GM19351 (cell line): ENCODE measurements at regions not wholly inside any gene's neighbourhood (a gene's known extent, or its start where the extent isn't known, plus 50 kb on each side); places are given as distances from the start of the nearest gene placed in this dataset.

Source experiments
- ATAC-seq: cut with Tn5 transposase; IDR thresholded peaks from one replicate; pipeline ENCODE4 v1.9.1; 2021; ENCODE audit warnings: mild to moderate bottlenecking, moderate library complexity; ENCODE audit not compliant: unreplicated experiment

DNA sequence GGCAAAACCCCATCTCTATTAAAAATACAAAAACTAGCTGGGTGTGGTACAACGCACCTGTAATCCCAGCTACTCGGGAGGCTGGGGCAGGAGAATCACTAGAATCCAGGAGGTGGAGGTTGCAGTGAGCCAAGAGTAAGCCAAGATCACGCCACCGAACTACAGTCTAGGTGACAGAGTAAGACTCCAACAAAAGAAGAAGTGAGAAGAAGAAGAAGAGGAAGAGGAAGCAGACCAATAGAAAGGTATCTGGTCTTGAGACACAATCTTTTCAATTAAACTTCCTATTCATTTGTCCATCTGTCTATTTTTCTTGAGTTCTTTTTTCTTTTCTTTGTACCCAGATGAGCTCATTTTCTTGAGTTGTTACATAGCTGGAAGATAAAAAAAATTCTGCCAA lies 55.7 kb upstream of the ACADM start:
- ATAC-seq = no peak

DNA sequence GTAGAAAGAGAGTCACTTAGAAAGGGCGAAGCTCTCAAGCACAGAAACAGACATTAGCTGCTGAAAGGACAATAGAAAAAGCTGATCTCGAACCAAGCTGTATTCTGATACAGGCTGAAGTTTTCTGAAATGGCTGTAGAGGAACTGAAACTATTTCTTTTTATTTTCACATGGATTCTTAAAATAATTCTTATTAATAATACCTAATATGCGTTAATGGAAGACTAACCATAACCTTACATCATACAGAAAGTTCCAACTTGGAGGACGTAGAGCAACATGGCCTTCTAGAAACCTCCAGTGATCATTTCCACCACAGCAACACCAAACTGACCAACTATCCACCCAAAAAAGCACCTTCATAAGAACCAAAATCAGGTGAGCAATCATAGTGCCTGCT lies 52.8 kb upstream of the ACADM start:
- ATAC-seq = peak; percentile 38

DNA sequence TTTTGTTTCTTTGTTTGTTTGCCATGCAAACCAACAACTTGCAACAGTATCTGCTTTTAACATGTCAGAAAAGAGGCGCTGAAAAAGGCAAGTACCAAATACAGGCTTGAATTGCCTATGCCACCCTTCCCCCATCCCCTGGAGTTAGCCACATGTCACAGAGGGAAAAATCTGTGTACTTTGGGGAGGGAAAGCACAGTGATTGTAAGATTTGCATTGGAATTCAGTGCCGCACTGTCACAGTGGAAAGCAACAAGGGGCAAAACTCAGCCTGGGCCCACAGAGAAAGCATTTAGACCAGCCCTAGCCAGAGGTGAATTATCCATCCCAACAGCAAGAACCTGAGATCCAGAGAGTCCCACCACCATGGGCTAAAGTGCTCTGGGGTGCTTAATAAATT lies 52.4 kb upstream of the ACADM start:
- no peak for ATAC-seq

DNA sequence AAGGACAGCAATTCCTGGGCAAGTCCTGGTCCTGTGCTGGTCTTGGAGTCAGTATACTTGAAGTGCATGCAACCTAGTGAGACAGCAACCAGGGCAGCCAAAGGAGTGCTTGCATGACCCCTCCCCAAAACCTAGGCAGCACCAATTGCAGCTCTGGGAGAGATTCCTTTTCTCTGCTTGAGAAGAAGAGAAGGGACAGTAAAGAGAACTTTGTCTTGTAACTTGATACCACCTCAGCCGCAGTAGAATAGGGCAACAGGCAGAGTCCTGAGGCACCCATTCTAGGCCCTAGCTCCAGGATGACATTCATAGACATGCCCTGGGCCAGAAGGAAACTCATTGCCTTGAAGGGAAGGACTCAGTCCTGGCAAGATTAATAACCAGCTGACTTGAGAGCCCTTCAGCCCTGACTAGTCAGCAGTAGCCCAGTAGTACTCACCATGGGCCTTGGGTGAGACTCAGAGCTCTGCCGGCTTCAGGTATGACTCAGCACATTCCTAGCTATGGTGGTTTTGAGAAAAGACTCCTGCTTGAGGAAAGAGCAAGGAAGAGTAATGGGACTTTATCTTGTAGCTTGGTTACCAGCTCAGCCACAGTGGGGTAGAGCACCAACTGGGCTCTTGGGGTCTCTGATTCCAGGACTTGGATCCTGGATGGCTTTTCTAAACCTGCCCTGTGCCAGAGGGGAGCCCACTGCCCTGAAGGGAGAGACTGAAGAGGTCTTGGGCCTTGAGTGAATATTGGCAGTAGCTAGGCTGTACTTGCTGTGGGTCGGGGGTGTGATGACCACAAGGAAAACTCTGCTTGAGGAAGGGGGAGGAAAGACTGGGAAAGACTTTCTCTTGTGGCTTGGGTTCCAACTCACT lies 51.7 kb upstream of the ACADM start:
- peak; percentile 31 for ATAC-seq

DNA sequence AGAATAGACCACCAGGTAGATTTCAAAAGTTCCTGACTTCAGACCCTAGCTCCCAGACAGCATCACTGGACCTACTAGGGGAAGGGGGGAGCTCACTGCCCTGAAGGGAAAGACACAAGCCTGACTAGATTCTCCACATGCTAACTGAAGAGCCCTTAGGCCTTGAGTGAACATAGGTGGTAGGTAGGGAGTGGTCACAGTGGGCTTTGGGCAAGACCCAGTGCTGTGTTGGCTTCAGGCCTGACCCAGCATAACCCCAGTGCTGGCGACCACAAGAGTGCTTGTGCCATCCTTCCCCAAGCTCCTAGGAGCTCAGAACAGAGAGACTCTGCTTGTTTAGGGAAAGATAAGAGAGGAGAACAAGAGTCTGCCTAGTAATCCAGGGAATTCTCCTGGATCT lies 51.1 kb upstream of the ACADM start:
- no peak for ATAC-seq

DNA sequence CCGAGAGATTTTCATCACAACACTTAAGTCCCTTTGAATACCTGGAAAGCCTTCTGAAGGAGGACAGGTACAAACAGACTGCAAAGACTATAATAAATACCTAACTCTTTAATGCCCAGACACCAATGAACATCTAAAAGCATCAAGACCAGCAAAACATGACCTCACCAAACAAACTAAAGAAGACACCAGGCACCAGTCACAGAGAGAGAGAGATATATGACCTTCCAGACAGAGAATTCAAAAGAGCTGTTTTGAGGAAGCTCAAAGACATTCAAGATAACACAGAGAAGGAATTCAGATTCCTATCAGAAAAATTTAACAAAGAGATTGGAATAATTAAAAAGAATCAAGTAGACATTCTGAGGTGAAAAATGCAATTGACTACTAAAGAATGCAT lies 50.6 kb upstream of the ACADM start:
- ATAC-seq = no peak
